ENCODE measurements at regions not wholly inside any gene's neighbourhood (a gene's known extent, or its start where the extent isn't known, plus 50 kb on each side); places are given as distances from the start of the nearest gene placed in this dataset.

- intact Hi-C loops (cut with DNase I; ENCODE audit: low total_unique reads): no loop called here
- TF ChIP-seq CTCF (IDR thresholded peaks at IDR 0.05): no peak
- no peak for TF ChIP-seq POLR2A (IDR thresholded peaks at IDR 0.05)
- no peak overlapping the region for H3K4me3 ChIP-seq (ENCODE audit: low read depth, poor library complexity, severe bottlenecking)
- WGBS, 2 donors: 82% methylated on average over 2 of the region's 2 CpGs
- no peak for DNase-seq (ENCODE audit: low spot score in 2 of 2)
These were observed 54.9 kb downstream of the DIO3 start for GRCh38 chr14:101616202-101616601.

GRCh38 chr14:101619484-101619883 lies 58.2 kb downstream of the DIO3 start:
- H3K4me3 ChIP-seq (ENCODE audit: low read depth, poor library complexity, severe bottlenecking): no peak overlapping the region
- TF ChIP-seq POLR2A (IDR thresholded peaks at IDR 0.05): no peak
- WGBS, 2 donors: 89 to 92% methylated on average over 7 of the region's 8 CpGs
- intact Hi-C loops (cut with DNase I; ENCODE audit: low total_unique reads): no loop called here
- peak in 1 of 2 donors; percentile 71 for DNase-seq (ENCODE audit: low spot score in 2 of 2)

- peak in 1 of 2 donors; percentile 67 for DNase-seq (ENCODE audit: low spot score in 2 of 2)
- TF ChIP-seq POLR2A (IDR thresholded peaks at IDR 0.05): no peak
- intact Hi-C loops (cut with DNase I; ENCODE audit: low total_unique reads): loop anchor here (10.0 kb wide), 1 partner anchor 955 kb away; no protein-coding TSS in a partner anchor
- no peak overlapping the region for H3K4me3 ChIP-seq (ENCODE audit: low read depth, poor library complexity, severe bottlenecking)
- 94 to 98% methylated on average over 9 to 11 of the region's 11 CpGs for WGBS, 2 donors
These were observed 58.9 kb downstream of the DIO3 start for GRCh38 chr14:101620031-101620788.

GRCh38 chr14:101620821-101621785 lies 59.8 kb downstream of the DIO3 start:
- intact Hi-C loops (cut with DNase I; ENCODE audit: low total_unique reads): loop anchor here (10.0 kb wide), 1 partner anchor 956 kb away; no protein-coding TSS in a partner anchor
- peak in 1 of 2 donors; percentile 62 for DNase-seq (ENCODE audit: low spot score in 2 of 2)
- WGBS, 2 donors: 89 to 90% methylated on average over 22 of the region's 22 CpGs
- H3K4me3 ChIP-seq (ENCODE audit: low read depth, poor library complexity, severe bottlenecking): no peak overlapping the region
- TF ChIP-seq CTCF (IDR thresholded peaks at IDR 0.05): no peak
- no peak for TF ChIP-seq POLR2A (IDR thresholded peaks at IDR 0.05)

- DNase-seq (ENCODE audit: low spot score in 2 of 2): peak in 1 of 2 donors; percentile 68
- 73 to 81% methylated on average over 18 of the region's 18 CpGs for WGBS, 2 donors
- H3K4me3 ChIP-seq (ENCODE audit: low read depth, poor library complexity, severe bottlenecking): no peak overlapping the region
- intact Hi-C loops (cut with DNase I; ENCODE audit: low total_unique reads): loop anchor here (10.0 kb wide), 1 partner anchor 958 kb away; no protein-coding TSS in a partner anchor
- TF ChIP-seq POLR2A (IDR thresholded peaks at IDR 0.05): no peak
- TF ChIP-seq CTCF (IDR thresholded peaks at IDR 0.05): no peak
These were observed 61.2 kb downstream of the DIO3 start for GRCh38 chr14:101622251-101623076.

GRCh38 chr14:101623077-101623372 lies 61.7 kb downstream of the DIO3 start:
- no peak overlapping the region for H3K4me3 ChIP-seq (ENCODE audit: low read depth, poor library complexity, severe bottlenecking)
- intact Hi-C loops (cut with DNase I; ENCODE audit: low total_unique reads): loop anchor here (10.0 kb wide), 1 partner anchor 958 kb away; no protein-coding TSS in a partner anchor
- TF ChIP-seq POLR2A (IDR thresholded peaks at IDR 0.05) (no peak), CTCF (IDR thresholded peaks at IDR 0.05) (no peak)
- peak in 1 of 2 donors; percentile 76 for DNase-seq (ENCODE audit: low spot score in 2 of 2)
- 92 to 95% methylated on average over 6 of the region's 6 CpGs for WGBS, 2 donors
